GM12874 (cell line): ENCODE measurements at regions not wholly inside any gene's neighbourhood (a gene's known extent, or its start where the extent isn't known, plus 50 kb on each side); places are given as distances from the start of the nearest gene placed in this dataset.

ENCODE experiments used
- CTCF ChIP-seq: IDR thresholded peaks from 2 replicates; pipeline ENCODE4 v1.5.1; 2011; ENCODE audit warnings: low read depth, mild to moderate bottlenecking, control low read depth, low read length, moderate library complexity; ENCODE audit not compliant: insufficient read depth

GRCh38 chrX:9195199-9195880 is 161.4 kb upstream of the FAM9B start:
- TF ChIP-seq CTCF, result no peak

GRCh38 chrX:9196961-9197640 is 163.2 kb upstream of the FAM9B start:
- TF ChIP-seq CTCF, result no peak

- TF ChIP-seq CTCF, result no peak
These were observed 170.6 kb upstream of the FAM9B start for GRCh38 chrX:9204560-9204959.

- no peak for TF ChIP-seq CTCF
These were observed 171.8 kb upstream of the FAM9B start for GRCh38 chrX:9205599-9206223.

GRCh38 chrX:9207142-9207541 is 173.2 kb upstream of the FAM9B start:
- no peak for TF ChIP-seq CTCF

GRCh38 chrX:9211269-9211668 is 177.3 kb upstream of the FAM9B start:
- TF ChIP-seq CTCF, result no peak

GRCh38 chrX:9221781-9222180 is 187.9 kb upstream of the FAM9B start:
- TF ChIP-seq CTCF, result no peak
